ENCODE measurements at regions not wholly inside any gene's neighbourhood (a gene's known extent, or its start where the extent isn't known, plus 50 kb on each side); places are given as distances from the start of the nearest gene placed in this dataset.

DNA sequence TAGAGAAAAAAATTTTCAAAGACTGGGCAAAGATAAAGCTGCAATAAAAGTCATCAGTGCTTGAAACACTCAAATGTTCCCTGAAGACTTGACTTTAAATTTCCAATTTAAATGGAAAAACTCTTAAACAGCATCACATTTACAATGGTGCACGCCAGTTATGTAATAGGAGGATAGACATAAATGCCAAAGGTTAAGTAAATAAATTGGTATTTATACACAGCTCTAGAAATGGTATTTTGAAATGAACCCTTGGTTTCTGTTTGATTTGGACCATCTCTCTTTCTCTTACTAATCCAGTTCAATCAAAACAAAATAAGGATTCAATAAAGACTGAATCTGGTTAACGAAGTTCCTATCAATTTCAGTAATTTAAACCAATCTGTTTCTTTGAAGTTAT is 272.6 kb downstream of the GPM6A start:
- no peak for DNase-seq (ENCODE audit: low read depth)

DNA sequence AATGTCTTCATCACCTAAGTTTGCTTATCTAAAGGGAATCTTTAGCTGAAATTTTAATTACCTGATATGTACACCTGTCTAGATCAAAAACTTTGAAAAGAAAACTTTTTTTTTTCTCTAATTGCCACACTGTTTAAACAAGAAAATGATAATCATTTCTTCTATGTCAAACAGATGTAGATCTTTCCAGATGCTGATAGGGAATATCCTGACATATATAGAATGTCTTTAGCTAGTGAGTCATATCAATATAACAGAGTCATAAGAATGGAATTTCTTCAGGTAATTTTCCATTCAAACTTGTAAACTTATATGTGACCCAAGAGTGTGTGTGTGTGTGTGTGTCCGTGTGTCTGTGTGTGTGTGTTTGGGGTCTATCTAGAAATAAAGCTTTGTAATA is 271.9 kb downstream of the GPM6A start:
- DNase-seq (ENCODE audit: low read depth), result no peak

DNA sequence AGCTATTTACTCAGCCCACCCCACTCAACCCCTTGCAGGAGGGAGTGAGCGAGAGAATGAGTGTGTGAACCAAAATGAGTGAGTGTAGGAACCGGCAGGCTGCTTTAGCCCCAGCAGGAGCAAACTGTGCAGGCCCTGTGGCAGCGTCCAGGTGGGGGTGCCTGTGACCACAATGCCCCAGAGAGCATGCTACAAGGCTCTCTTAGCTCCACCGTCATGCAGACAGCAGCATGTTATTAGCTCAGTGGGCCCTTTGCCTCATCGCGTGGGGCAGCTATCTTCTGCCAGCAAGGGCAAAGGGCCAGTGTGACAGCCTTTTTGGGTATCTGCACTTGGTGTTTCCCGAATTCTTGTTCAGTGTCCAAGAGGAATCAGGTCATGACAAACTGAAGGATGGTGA is 271.3 kb downstream of the GPM6A start:
- DNase-seq (ENCODE audit: low read depth), result no peak

DNA sequence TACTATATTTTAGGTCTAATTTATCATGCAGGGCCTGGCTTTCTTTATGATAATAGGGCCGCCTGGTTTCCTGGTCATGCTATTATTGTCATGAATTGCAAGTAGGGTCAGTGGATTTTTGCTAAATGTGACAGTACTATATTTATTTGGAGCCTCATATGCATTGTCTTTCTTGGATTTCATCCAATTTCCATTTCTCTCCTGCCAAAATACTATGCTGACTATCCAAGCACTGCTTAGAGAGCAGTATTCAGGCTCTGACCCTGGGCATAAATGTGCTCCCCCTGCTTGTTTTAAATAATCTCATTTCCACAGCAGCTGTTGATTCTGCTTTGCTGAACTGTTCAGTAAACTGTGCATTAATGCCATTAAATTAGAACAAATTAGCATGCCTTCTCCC is 269.3 kb downstream of the GPM6A start:
- DNase-seq (ENCODE audit: low read depth), result no peak

DNA sequence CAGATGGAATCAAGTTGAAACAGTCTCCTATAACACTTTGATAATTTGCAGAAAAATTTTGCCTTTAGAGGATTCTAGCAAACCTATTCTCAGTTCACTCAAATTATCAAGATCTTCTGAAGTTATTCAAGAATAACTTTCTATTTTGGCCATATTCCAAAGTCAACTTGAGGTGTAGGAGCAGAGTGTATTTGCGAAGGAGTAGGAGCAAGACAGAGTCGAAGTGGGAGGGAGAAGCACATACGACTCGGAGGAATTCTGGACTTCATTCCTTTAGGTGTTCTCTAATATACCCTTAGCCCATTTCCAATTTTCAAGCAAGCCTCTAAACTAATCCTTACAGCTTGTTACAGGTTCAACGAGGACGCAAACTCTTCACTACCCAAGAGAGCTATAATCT is 252.9 kb downstream of the GPM6A start:
- DNase-seq (ENCODE audit: low read depth), result no peak

DNA sequence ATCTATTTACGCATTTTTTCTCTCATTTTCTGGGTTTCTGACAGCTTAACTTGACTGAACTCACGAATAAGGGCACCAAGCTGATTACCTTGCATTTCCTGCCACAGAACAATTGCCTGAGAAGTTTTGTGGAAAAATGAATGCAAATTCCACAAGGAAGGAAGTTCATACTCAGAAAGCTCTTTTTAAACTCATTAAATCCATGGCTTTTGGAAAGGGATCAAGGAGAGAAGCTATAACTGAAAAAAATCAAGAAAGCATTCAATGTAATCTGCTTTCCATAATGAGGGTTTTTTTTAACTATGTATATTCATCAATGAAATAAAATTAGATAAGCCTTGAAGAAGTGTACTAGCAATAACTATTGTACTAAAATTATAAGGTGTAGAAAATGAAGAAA is 252.5 kb downstream of the GPM6A start:
- no peak for DNase-seq (ENCODE audit: low read depth)

DNA sequence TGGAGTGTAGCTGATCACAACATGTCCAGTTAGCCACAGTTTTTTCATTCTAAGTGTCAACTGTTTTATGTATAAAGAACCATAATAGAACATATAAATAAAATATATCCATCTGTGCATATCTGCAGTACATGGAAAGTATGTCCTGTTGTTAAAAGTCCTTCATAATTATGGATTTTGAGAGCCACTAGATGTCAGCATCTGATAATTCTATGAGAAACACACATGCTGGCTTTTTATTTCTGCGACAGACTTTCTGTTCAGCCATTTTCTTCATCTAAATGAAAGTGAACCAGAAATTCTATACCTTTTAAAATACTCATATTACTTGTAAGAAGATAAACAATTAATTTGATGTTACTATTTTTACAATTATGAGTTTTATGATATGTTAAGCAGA is 251.5 kb downstream of the GPM6A start:
- DNase-seq (ENCODE audit: low read depth), result no peak

DNA sequence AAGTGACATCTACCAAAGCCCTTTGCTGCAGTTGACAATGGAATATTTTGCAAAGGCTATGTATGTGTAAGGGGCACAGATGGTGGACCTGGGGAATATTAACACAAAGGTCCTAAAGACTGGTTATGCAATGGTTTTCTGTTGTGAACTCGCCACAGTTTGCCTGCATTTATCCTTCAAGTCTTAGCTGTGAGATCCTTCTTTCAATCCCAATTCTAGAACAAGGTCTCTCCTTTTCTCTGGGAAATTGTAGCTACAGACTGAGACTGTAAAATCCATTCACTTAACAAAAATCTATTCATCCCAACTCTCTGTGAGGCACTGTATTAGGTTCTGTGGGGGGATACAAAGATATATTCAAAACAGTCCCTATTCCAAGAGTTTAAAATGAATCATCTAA is 250.4 kb downstream of the GPM6A start:
- DNase-seq (ENCODE audit: low read depth), result no peak

DNA sequence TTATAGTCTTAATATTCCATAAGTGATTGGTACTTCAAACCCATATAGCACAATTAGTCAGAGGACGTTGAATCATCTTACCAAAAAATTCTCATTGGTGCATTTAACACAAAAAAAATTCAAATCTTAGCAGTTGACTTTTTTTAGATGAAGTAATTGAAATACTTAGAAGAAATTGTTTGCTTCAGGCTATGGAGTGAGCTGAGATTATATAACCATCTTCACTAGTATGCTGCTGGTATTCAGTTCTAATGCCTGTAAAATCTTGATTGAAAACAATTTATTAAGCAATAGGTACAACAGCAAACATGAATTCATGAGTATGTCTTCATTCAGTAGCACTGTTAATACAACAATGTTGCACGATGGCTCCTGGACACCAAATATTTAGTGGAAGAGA is 250.0 kb downstream of the GPM6A start:
- DNase-seq (ENCODE audit: low read depth), result no peak

DNA sequence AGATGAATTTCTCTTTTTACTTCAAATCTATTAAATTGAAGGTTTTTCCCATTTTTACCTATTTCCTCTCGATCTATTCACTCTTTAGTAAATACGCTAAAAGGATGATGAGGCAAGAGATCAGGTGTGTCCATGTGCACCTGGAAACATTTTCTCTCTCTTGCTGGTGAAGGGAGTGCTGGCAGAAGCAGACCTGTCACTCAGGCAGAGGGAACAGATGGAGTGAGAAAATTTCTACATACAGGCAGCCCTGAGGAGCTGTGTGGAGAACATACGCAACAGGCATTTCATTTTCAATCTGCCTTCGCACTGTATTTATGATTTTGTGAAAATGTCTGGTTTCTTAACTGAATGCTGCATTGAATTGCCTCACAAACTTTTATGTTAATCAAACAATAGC is 249.5 kb downstream of the GPM6A start:
- DNase-seq (ENCODE audit: low read depth), result no peak
